Hematopoietic multipotent progenitor cell treated with erythropoietin and hydrocortisone succinate and interleukin-3 and kit ligand, for 8 days (in vitro differentiated cells): ENCODE measurements at regions not wholly inside any gene's neighbourhood (a gene's known extent, or its start where the extent isn't known, plus 50 kb on each side); places are given as distances from the start of the nearest gene placed in this dataset.
"Not testable (repeated sequence)": the region's sequence is repeated elsewhere in the genome, so short reads cannot be mapped to it uniquely, and the experiment has no call there.

Experiments used
- DNase-seq: peaks from one replicate; pipeline ENCODE4 v3.0.0-alpha.2; 2015

- DNase-seq: not testable (repeated sequence)
Measured at GRCh38 chr15:24324096-24324495, 351.5 kb upstream of the NPAP1 start.

GRCh38 chr15:24326513-24326912 lies 349.1 kb upstream of the NPAP1 start:
- not testable (repeated sequence) for DNase-seq

GRCh38 chr15:24331964-24332363 lies 343.6 kb upstream of the NPAP1 start:
- DNase-seq: not testable (repeated sequence)

- DNase-seq: not testable (repeated sequence)
Measured at GRCh38 chr15:24341876-24342275, 333.7 kb upstream of the NPAP1 start.

- not testable (repeated sequence) for DNase-seq
Measured at GRCh38 chr15:24352777-24353176, 322.8 kb upstream of the NPAP1 start.

- DNase-seq: not testable (repeated sequence)
Measured at GRCh38 chr15:24381103-24381502, 294.5 kb upstream of the NPAP1 start.

- DNase-seq: not testable (repeated sequence)
Measured at GRCh38 chr15:24385258-24385657, 290.3 kb upstream of the NPAP1 start.

- DNase-seq: no peak
Measured at GRCh38 chr15:24394303-24394702, 281.3 kb upstream of the NPAP1 start.

- not testable (repeated sequence) for DNase-seq
Measured at GRCh38 chr15:24412649-24413048, 262.9 kb upstream of the NPAP1 start.

- DNase-seq: not testable (repeated sequence)
Measured at GRCh38 chr15:24426286-24427054, 249.1 kb upstream of the NPAP1 start.

- not testable (repeated sequence) for DNase-seq
Measured at GRCh38 chr15:24427055-24427400, 248.5 kb upstream of the NPAP1 start.

- DNase-seq: not testable (repeated sequence)
Measured at GRCh38 chr15:24435075-24435820, 240.3 kb upstream of the NPAP1 start.

GRCh38 chr15:24437270-24437669 lies 238.3 kb upstream of the NPAP1 start:
- not testable (repeated sequence) for DNase-seq

GRCh38 chr15:24437735-24438134 lies 237.8 kb upstream of the NPAP1 start:
- DNase-seq: not testable (repeated sequence)

- DNase-seq: not testable (repeated sequence)
Measured at GRCh38 chr15:24477107-24478025, 198.2 kb upstream of the NPAP1 start.

- not testable (repeated sequence) for DNase-seq
Measured at GRCh38 chr15:24485885-24486567, 189.5 kb upstream of the NPAP1 start.

- not testable (repeated sequence) for DNase-seq
Measured at GRCh38 chr15:24488164-24488907, 187.2 kb upstream of the NPAP1 start.

- DNase-seq: not testable (repeated sequence)
Measured at GRCh38 chr15:24505216-24505615, 170.4 kb upstream of the NPAP1 start.

GRCh38 chr15:24509714-24510113 lies 165.9 kb upstream of the NPAP1 start:
- not testable (repeated sequence) for DNase-seq

GRCh38 chr15:24511598-24511997 lies 164.0 kb upstream of the NPAP1 start:
- DNase-seq: not testable (repeated sequence)

- not testable (repeated sequence) for DNase-seq
Measured at GRCh38 chr15:24518772-24519171, 156.8 kb upstream of the NPAP1 start.

- DNase-seq: not testable (repeated sequence)
Measured at GRCh38 chr15:24531235-24531634, 144.3 kb upstream of the NPAP1 start.
